Liver (tissue), 8 donors: ENCODE measurements at regions not wholly inside any gene's neighbourhood (a gene's known extent, or its start where the extent isn't known, plus 50 kb on each side); places are given as distances from the start of the nearest gene placed in this dataset.

Experiments used
- DNase-seq: peaks from one replicate; pipeline ENCODE4 v3.0.0-alpha.2; 2017; ENCODE audit warnings: low spot score
- H3K27ac ChIP-seq, 2 donors: one replicate each; pipeline ENCODE4 v1.7.0; 2013; ENCODE audit warnings: inconsistent platforms in 2 of 2, low read length in 2 of 2, control low read depth in 1 of 2, low read depth in 1 of 2, mild to moderate bottlenecking in 1 of 2
- H3K27me3 ChIP-seq, 4 donors: one replicate each; pipeline versions ENCODE4 v1.6.1 to v1.7.0; 2013; ENCODE audit warnings: low read length in 3 of 4, inconsistent platforms in 1 of 4, mild to moderate bottlenecking in 1 of 4, moderate library complexity in 1 of 4; ENCODE audit not compliant: control insufficient read depth in 4 of 4, insufficient read depth in 4 of 4
- H3K36me3 ChIP-seq, 4 donors: one replicate each; pipeline versions ENCODE4 v1.6.1 to v1.7.0; 2013; ENCODE audit warnings: low read length in 3 of 4, mild to moderate bottlenecking in 3 of 4, low read depth in 1 of 4, moderate library complexity in 1 of 4; ENCODE audit not compliant: control insufficient read depth in 4 of 4, insufficient read depth in 3 of 4
- H3K4me1 ChIP-seq, 4 donors: one replicate each; pipeline versions ENCODE4 v1.6.1 to v1.7.0; 2013; ENCODE audit warnings: low read length in 3 of 4, mild to moderate bottlenecking in 3 of 4, moderate library complexity in 1 of 4; ENCODE audit not compliant: control insufficient read depth in 4 of 4, insufficient read depth in 4 of 4
- H3K4me3 ChIP-seq, 3 donors: one replicate each; pipeline versions ENCODE4 v1.6.1 to v1.7.0; 2013; ENCODE audit warnings: low read length in 3 of 3, control low read depth in 1 of 3, low read depth in 1 of 3, mild to moderate bottlenecking in 1 of 3
- H3K9ac ChIP-seq, 2 donors: one replicate each; pipeline ENCODE4 v1.7.0; 2013; ENCODE audit warnings: low read length in 2 of 2, mild to moderate bottlenecking in 2 of 2, moderate library complexity in 2 of 2, control low read depth in 1 of 2, low read depth in 1 of 2
- H3K9me3 ChIP-seq, 4 donors: one replicate each; pipeline versions ENCODE4 v1.6.1 to v1.7.0; 2013; ENCODE audit warnings: low read length in 3 of 4; ENCODE audit not compliant: control insufficient read depth in 4 of 4
- EGR1 ChIP-seq, 2 donors: IDR thresholded peaks; 2 replicates each; pipeline ENCODE4 v1.6.1; 2016 to 2018; ENCODE audit warnings: antibody characterized with exemption in 2 of 2, low read depth in 2 of 2
- FOXA1 ChIP-seq: IDR thresholded peaks from 2 replicates; pipeline ENCODE4 v1.6.1; 2016; ENCODE audit warnings: antibody characterized with exemption
- FOXA2 ChIP-seq: IDR thresholded peaks from 2 replicates; pipeline ENCODE4 v1.6.1; 2016; ENCODE audit warnings: antibody characterized with exemption
- GABPA ChIP-seq, 2 donors: IDR thresholded peaks in 1 of 2; conservative IDR thresholded peaks in 1 of 2; 2 replicates each; pipeline ENCODE4 v1.6.1; 2016; ENCODE audit warnings: antibody characterized with exemption in 2 of 2, mild to moderate bottlenecking in 1 of 2, moderate library complexity in 1 of 2
- NR2F2 ChIP-seq: IDR thresholded peaks from 2 replicates; pipeline ENCODE4 v1.6.1; 2016; ENCODE audit warnings: antibody characterized with exemption
- RAD21 ChIP-seq, 2 donors: IDR thresholded peaks; 2 replicates each; pipeline ENCODE4 v1.6.1; 2016; ENCODE audit warnings: antibody characterized with exemption in 2 of 2, mild to moderate bottlenecking in 2 of 2
- RXRA ChIP-seq, 2 donors: IDR thresholded peaks; 2 replicates each; pipeline ENCODE4 v1.6.1; 2017 to 2018; ENCODE audit warnings: antibody characterized with exemption in 2 of 2, mild to moderate bottlenecking in 1 of 2
- SP1 ChIP-seq: IDR thresholded peaks from 2 replicates; pipeline ENCODE4 v1.6.1; 2018; ENCODE audit warnings: antibody characterized with exemption, mild to moderate bottlenecking
- TAF1 ChIP-seq: conservative IDR thresholded peaks from 2 replicates; pipeline ENCODE4 v1.6.1; 2016; ENCODE audit warnings: antibody characterized with exemption, mild to moderate bottlenecking
- YY1 ChIP-seq: IDR thresholded peaks from 2 replicates; pipeline ENCODE4 v1.6.1; 2016; ENCODE audit warnings: antibody characterized with exemption, mild to moderate bottlenecking
- WGBS: extraction: QIAGEN DNeasy Blood & Tissue Kit; methylation state at CpG from one replicate; pipeline ENCODE4 v1.1.7; 2013; 5-methylcytosine and 5-hydroxymethylcytosine counted together
- TF ChIP-seq, protein P1 (sequence below): fragments of 150-350 bp; IDR thresholded peaks from 2 replicates; pipeline ENCODE4 v1.5.1; 2017; ENCODE audit warnings: improper control_type of control experiment, low read depth, low read length; ENCODE audit not compliant: missing input control
- TF ChIP-seq, protein P2 (sequence below): IDR thresholded peaks from 2 replicates; pipeline ENCODE4 v1.6.1; 2016; ENCODE audit warnings: antibody characterized with exemption
- TF ChIP-seq, protein P3 (sequence below): IDR thresholded peaks from 2 replicates; pipeline ENCODE4 v1.6.1; 2016; ENCODE audit warnings: antibody characterized with exemption, mild to moderate bottlenecking
- TF ChIP-seq, protein P4 (sequence below): IDR thresholded peaks from 2 replicates; pipeline ENCODE4 v1.6.1; 2016; ENCODE audit warnings: antibody characterized with exemption
- donor health status: healthy.
- donor health status: healthy.
- donor health status: healthy.
- donor health status: healthy.
- donor health status: healthy.

DNA sequence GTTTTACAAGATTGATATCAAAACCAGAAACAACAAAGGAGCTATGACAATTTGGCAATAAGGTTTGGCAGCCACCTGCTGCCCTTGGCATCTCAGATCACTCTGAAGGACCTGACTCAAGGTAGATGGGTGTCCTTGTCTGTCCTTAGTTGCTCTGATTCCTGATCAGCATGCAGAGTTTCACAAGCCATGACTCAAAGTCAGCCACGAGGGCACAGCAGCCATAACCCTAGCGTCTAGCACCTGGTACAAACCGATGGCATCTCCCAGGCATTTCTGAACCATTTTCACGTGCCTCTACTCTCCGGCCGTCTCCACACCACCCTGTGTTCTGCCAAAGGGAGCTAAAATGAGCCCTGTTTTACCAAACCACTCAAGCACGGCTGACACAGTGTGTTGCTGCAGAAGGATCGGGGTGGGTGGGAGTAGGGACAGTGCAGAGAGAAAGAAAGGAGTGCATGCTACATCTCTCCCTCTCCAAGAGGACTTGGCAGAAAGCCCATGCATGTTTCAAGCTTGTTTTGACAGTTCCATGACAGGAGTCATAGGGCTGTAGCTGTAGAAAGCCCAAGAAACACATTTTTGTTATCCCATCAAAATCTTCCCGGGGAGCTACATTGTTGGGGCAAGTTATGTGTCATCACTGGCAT lies 297.3 kb downstream of the ABCC12 start:
- 67% methylated on average over 9 of the region's 9 CpGs for WGBS
- Histone ChIP-seq H3K4me1 (no peaks in the 10 kb centered on the region), H3K9ac (no peak overlapping the region), H3K27me3 (no peaks in the 10 kb centered on the region), H3K4me3 (no peak overlapping the region), H3K36me3 (no peaks in the 10 kb centered on the region), H3K9me3 (no peaks in the 10 kb centered on the region), H3K27ac (no peak overlapping the region)
- no peak for DNase-seq
- TF ChIP-seq FOXA2 (no peak), TAF1 (no peak), EGR1 (IDR thresholded peaks at IDR 0.05; ENCODE audit: low read depth in 2 of 2) (no peak), GABPA (IDR thresholded peaks at IDR 0.05 in 1 of 2, conservative IDR thresholded peaks at IDR 0.05 in 1 of 2) (no peak), NR2F2 (no peak)

- TF ChIP-seq YY1 (no peak), FOXA2 (no peak), RXRA (IDR thresholded peaks at IDR 0.05) (no peak), SP1 (no peak)
- TF ChIP-seq, protein P1, sequence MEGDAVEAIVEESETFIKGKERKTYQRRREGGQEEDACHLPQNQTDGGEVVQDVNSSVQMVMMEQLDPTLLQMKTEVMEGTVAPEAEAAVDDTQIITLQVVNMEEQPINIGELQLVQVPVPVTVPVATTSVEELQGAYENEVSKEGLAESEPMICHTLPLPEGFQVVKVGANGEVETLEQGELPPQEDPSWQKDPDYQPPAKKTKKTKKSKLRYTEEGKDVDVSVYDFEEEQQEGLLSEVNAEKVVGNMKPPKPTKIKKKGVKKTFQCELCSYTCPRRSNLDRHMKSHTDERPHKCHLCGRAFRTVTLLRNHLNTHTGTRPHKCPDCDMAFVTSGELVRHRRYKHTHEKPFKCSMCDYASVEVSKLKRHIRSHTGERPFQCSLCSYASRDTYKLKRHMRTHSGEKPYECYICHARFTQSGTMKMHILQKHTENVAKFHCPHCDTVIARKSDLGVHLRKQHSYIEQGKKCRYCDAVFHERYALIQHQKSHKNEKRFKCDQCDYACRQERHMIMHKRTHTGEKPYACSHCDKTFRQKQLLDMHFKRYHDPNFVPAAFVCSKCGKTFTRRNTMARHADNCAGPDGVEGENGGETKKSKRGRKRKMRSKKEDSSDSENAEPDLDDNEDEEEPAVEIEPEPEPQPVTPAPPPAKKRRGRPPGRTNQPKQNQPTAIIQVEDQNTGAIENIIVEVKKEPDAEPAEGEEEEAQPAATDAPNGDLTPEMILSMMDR: no peak
- TF ChIP-seq, protein P2, sequence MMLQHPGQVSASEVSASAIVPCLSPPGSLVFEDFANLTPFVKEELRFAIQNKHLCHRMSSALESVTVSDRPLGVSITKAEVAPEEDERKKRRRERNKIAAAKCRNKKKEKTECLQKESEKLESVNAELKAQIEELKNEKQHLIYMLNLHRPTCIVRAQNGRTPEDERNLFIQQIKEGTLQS: no peak
- TF ChIP-seq, protein P3, sequence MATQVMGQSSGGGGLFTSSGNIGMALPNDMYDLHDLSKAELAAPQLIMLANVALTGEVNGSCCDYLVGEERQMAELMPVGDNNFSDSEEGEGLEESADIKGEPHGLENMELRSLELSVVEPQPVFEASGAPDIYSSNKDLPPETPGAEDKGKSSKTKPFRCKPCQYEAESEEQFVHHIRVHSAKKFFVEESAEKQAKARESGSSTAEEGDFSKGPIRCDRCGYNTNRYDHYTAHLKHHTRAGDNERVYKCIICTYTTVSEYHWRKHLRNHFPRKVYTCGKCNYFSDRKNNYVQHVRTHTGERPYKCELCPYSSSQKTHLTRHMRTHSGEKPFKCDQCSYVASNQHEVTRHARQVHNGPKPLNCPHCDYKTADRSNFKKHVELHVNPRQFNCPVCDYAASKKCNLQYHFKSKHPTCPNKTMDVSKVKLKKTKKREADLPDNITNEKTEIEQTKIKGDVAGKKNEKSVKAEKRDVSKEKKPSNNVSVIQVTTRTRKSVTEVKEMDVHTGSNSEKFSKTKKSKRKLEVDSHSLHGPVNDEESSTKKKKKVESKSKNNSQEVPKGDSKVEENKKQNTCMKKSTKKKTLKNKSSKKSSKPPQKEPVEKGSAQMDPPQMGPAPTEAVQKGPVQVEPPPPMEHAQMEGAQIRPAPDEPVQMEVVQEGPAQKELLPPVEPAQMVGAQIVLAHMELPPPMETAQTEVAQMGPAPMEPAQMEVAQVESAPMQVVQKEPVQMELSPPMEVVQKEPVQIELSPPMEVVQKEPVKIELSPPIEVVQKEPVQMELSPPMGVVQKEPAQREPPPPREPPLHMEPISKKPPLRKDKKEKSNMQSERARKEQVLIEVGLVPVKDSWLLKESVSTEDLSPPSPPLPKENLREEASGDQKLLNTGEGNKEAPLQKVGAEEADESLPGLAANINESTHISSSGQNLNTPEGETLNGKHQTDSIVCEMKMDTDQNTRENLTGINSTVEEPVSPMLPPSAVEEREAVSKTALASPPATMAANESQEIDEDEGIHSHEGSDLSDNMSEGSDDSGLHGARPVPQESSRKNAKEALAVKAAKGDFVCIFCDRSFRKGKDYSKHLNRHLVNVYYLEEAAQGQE: no peak
- no peak overlapping the region for H3K4me3 ChIP-seq
- no peaks in the 10 kb centered on the region for H3K36me3 ChIP-seq
- no peaks in the 10 kb centered on the region for H3K27me3 ChIP-seq
- no peaks in the 10 kb centered on the region for H3K4me1 ChIP-seq
- H3K9ac ChIP-seq: no peak overlapping the region
- no peak for DNase-seq
- H3K9me3 ChIP-seq: no peaks in the 10 kb centered on the region
- 76% methylated on average over 3 of the region's 3 CpGs for WGBS
- no peak overlapping the region for H3K27ac ChIP-seq
Measured at GRCh38 chr16:47855431-47855830, 300.4 kb downstream of the ABCC12 start.

DNA sequence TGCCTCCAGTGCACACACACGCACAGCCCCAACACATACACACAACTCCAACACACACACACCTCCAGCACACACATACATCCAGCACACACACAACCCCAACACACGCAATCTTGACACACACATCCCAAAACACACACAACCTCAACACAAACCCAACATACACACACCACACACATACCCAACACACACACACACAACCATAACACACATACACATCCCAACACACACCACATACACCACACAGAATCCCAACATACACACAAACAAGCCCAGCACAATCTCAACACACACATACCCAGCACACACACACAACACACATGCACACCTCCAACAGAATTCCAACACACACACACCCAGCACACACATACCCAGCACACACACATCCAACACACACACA lies 301.1 kb downstream of the ABCC12 start:
- Histone ChIP-seq H3K4me3 (no peak overlapping the region), H3K27me3 (peaks cover 0 to 2% (median 0%) of the 10 kb centered on the region in 4 donors), H3K4me1 (no peaks in the 10 kb centered on the region), H3K27ac (no peak overlapping the region), H3K36me3 (no peaks in the 10 kb centered on the region), H3K9ac (no peak overlapping the region), H3K9me3 (no peaks in the 10 kb centered on the region)
- WGBS: 92% methylated on average over 2 of the region's 2 CpGs
- no peak for DNase-seq
- TF ChIP-seq, protein P1: no peak
- TF ChIP-seq, protein P2: no peak
- no peak for TF ChIP-seq RAD21 (IDR thresholded peaks at IDR 0.05)
- no peak for TF ChIP-seq RXRA (IDR thresholded peaks at IDR 0.05)
- TF ChIP-seq, protein P4, sequence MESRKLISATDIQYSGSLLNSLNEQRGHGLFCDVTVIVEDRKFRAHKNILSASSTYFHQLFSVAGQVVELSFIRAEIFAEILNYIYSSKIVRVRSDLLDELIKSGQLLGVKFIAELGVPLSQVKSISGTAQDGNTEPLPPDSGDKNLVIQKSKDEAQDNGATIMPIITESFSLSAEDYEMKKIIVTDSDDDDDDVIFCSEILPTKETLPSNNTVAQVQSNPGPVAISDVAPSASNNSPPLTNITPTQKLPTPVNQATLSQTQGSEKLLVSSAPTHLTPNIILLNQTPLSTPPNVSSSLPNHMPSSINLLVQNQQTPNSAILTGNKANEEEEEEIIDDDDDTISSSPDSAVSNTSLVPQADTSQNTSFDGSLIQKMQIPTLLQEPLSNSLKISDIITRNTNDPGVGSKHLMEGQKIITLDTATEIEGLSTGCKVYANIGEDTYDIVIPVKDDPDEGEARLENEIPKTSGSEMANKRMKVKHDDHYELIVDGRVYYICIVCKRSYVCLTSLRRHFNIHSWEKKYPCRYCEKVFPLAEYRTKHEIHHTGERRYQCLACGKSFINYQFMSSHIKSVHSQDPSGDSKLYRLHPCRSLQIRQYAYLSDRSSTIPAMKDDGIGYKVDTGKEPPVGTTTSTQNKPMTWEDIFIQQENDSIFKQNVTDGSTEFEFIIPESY: no peak
- no peak for TF ChIP-seq GABPA (IDR thresholded peaks at IDR 0.05 in 1 of 2, conservative IDR thresholded peaks at IDR 0.05 in 1 of 2)
- TF ChIP-seq FOXA1: no peak
